ENCODE measurements at regions not wholly inside any gene's neighbourhood (a gene's known extent, or its start where the extent isn't known, plus 50 kb on each side); places are given as distances from the start of the nearest gene placed in this dataset.
"Not testable (repeated sequence)": the region's sequence is repeated elsewhere in the genome, so short reads cannot be mapped to it uniquely, and the experiment has no call there.

DNA sequence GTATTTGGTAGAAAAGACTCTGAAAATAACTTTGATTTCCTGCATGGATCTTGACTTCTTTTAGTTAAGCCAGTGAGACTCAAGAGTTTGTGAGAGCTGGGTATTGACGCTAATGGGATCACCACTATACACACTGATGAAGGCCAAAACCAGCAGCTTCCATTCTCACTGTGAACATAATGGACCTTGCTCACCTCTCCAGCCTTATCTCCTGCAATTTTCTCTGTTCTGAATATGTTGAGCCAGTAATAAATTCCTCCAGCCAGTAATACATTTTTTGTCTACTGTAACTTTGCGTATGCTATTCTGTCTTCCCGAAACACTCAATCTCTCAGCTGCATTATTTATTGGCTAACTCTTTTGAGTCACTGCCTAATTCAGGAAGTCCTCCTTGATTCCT lies 111.6 kb upstream of the PPP2R5A start:
- no peak overlapping the region for H3K4me3 ChIP-seq
- H3K27me3 ChIP-seq (ENCODE audit: control insufficient read depth in 2 of 2, insufficient read depth in 2 of 2, low read length in 2 of 2) = no peaks in the 10 kb centered on the region
- no peak overlapping the region for H3K9ac ChIP-seq (ENCODE audit: insufficient read depth in 1 of 2, low read depth in 2 of 2, low read length in 2 of 2)
- TF ChIP-seq SRSF1 (IDR thresholded peaks at IDR 0.05; ENCODE audit: low read depth, low read length) (no peak), ZFP36 (IDR thresholded peaks at IDR 0.05; ENCODE audit: low read depth, low read length, partially characterized antibody) (peak; percentile 24)
- BruUV-seq (replicated peaks) = no TSS peak
- CTCF ChIA-PET (ENCODE audit: low intra/inter-chr PET ratio) = no interaction called here
- H2AFZ ChIP-seq (ENCODE audit: low read depth, low read length) = no peak overlapping the region
- H3K27ac ChIP-seq (ENCODE audit: extremely low read depth, low read depth, low read length) = no peak overlapping the region
- no peaks in the 10 kb centered on the region for H3K79me2 ChIP-seq (ENCODE audit: control insufficient read depth, insufficient read depth, low read length)
- POLR2A ChIA-PET = no interaction called here
- in situ Hi-C loops (cut with MboI) = no loop called here
- ATAC-seq (no peak), DNase-seq (ENCODE audit: extremely low read depth in 1 of 4, low spot score in 3 of 4) (no peak), FAIRE-seq (peak; percentile 15)
- no peaks in the 10 kb centered on the region; a peak in 1 of 5 replicates for H3K4me1 ChIP-seq (replicated peaks in 1 of 2; ENCODE audit: control insufficient read depth in 2 of 2, insufficient read depth in 2 of 2, low read length in 2 of 2)
- H3K9me3 ChIP-seq (replicated peaks; ENCODE audit: control insufficient read depth, insufficient read depth, low read depth, low read length) = no peaks in the 10 kb centered on the region
- H3K4me2 ChIP-seq (ENCODE audit: insufficient read depth, low read length) = no peak overlapping the region
- H4K20me1 ChIP-seq (replicated peaks; ENCODE audit: control insufficient read depth, insufficient read depth, low read length) = no peaks in the 10 kb centered on the region
- H3K36me3 ChIP-seq (ENCODE audit: control insufficient read depth, insufficient read depth, low read length) = no peaks in the 10 kb centered on the region
- intact Hi-C loops (cut with micrococcal nuclease) = no loop called here
- 84% methylated on average over 3 of the region's 3 CpGs for WGBS (ENCODE audit: insufficient coverage, low coverage, missing lambda C conversion rate)
- no peaks in the 10 kb centered on the region for H3K9me1 ChIP-seq (ENCODE audit: control insufficient read depth, insufficient read depth, low read length)

GRCh38 chr1:212174295-212174694 lies 110.9 kb upstream of the PPP2R5A start:
- POLR2A ChIA-PET = interaction anchor here (0.6 to 1.9 kb wide), 2 partner anchors 8 to 104 kb away, joined by 3 to 4 read pairs; no protein-coding TSS in a partner anchor
- H3K79me2 ChIP-seq (ENCODE audit: control insufficient read depth, insufficient read depth, low read length); intact Hi-C loops (cut with micrococcal nuclease); CTCF ChIA-PET (ENCODE audit: low intra/inter-chr PET ratio); BruUV-seq (replicated peaks); H3K4me1 ChIP-seq (replicated peaks in 1 of 2; ENCODE audit: control insufficient read depth in 2 of 2, insufficient read depth in 2 of 2, low read length in 2 of 2); DNase-seq (ENCODE audit: extremely low read depth in 1 of 4, low spot score in 3 of 4); H3K4me3 ChIP-seq; H3K27me3 ChIP-seq (ENCODE audit: control insufficient read depth in 2 of 2, insufficient read depth in 2 of 2, low read length in 2 of 2); H3K9ac ChIP-seq (ENCODE audit: insufficient read depth in 1 of 2, low read depth in 2 of 2, low read length in 2 of 2); H3K36me3 ChIP-seq (ENCODE audit: control insufficient read depth, insufficient read depth, low read length); H4K20me1 ChIP-seq (replicated peaks; ENCODE audit: control insufficient read depth, insufficient read depth, low read length); H3K9me1 ChIP-seq (ENCODE audit: control insufficient read depth, insufficient read depth, low read length); H3K9me3 ChIP-seq (replicated peaks; ENCODE audit: control insufficient read depth, insufficient read depth, low read depth, low read length); ATAC-seq; H3K4me2 ChIP-seq (ENCODE audit: insufficient read depth, low read length); in situ Hi-C loops (cut with MboI); FAIRE-seq; H3K27ac ChIP-seq (ENCODE audit: extremely low read depth, low read depth, low read length); H2AFZ ChIP-seq (ENCODE audit: low read depth, low read length): not testable (repeated sequence)
- WGBS (ENCODE audit: insufficient coverage, low coverage, missing lambda C conversion rate) = 87% methylated on average over 9 of the region's 9 CpGs
